ENCODE measurements at regions not wholly inside any gene's neighbourhood (a gene's known extent, or its start where the extent isn't known, plus 50 kb on each side); places are given as distances from the start of the nearest gene placed in this dataset.

DNA sequence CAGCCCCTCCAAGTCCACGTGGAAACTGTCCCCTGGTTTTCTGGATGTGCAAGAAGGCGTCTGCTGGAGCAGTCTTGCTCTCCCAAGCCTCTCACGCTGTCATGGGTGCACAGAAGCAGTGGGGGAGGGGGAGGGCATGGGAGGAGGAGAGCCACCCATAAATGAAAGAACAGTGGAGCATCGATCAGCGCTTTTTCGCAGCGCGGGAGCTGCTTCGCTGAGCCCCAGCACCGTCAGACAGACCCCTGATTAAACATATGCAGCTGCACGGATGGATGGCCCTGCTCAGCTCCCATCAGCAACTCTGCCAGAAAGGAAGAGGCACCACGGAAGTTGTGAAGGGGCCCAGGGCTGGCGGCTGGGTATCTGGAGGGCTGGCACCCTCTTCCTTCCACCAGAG is 264.9 kb downstream of the UQCRFS1 start:
- DNase-seq (ENCODE audit: low read depth in 3 of 3, low spot score in 1 of 3), result no peak

DNA sequence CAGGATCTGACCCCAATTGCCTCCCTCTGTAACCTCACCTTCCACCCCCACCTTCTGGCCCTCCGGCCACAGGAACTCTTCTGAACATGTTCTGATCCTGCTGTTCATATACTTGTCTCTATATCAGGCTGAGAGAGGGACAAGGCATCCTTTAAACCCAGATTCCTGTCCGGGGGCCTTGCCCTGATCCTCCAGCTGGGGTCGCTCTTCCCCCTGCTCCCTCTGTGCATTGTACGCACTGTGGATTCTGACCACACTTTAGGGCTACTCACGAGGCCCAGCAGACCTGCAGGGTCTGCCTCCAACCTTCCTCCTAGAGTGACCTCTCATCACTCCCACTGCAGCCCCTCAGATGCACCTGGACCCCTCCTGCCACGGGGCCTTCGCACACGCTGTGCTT is 269.3 kb downstream of the UQCRFS1 start:
- DNase-seq (ENCODE audit: low read depth in 3 of 3, low spot score in 1 of 3), result no peak

DNA sequence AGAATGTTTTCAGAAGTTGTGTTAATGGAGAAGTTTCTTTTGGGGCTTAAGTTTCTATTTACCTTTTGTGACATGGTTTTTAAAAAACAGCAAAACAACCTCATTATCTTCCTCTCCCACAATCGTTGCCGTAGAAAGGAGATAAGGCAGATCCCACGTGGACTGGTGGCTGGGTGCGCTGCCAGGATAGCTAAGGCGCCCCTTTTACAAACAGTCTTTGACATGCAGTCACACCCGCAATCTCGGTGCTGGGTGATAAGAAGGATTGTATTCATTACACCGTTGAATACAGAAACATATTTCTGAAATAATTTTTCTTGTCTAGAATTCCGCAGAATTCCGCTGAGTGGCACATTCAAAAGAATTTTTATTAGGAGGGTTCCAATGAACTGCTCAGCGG is 271.1 kb downstream of the UQCRFS1 start:
- DNase-seq (ENCODE audit: low read depth in 3 of 3, low spot score in 1 of 3), result no peak

DNA sequence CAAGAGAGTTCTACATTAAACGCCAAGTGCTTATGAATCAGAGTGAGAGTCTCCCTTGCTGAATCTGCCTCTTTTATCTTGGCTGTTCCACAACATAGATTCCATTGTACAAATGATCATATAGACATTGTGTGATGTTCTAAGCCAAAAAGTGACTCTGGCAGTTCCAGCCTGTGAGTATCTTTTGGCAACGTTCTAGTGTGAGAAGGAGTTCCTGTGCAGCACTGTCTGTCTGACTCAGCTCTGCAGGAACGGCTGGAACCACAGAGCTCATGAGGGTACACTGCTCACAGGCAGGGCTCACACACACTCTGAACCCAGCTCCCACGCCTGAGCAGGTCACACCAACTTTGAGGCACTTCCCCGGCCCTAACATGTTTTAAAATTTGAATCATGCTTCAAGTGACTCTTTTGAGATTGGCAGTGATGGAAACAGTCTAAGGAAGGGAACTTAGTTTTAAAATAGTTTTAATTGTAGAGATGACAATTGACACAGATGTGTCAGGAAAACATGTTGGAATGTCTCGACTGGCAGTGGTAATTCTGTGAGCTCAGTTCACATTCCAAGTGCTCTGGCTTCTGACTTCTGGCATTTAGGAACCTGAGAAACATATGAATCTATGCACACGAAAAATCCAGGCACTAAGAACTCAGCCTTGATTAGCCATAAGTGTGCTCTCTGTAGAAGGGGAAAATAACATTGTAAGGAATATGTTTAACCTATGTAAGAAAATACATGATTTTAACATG is 272.0 kb downstream of the UQCRFS1 start:
- DNase-seq (ENCODE audit: low read depth in 3 of 3, low spot score in 1 of 3), result no peak

DNA sequence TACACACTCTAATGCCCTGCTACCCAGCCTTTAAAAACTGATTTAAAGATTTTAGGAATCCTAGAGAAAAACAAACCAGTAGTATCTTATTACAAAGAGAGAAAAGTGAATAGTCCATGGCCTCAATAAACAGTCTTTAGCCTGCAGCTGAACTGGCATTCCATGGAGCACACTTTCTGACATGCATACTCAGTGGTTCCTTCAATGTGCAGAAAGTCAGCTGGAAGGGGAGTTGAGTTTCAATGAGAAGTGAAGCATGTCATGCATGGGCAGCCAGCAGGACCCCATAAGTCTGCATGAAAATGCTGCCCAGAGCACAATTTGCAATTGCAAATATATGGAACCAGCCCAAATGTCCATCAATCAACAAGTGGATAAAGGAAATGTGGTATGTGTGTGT is 273.7 kb downstream of the UQCRFS1 start:
- no peak for DNase-seq (ENCODE audit: low read depth in 3 of 3, low spot score in 1 of 3)

DNA sequence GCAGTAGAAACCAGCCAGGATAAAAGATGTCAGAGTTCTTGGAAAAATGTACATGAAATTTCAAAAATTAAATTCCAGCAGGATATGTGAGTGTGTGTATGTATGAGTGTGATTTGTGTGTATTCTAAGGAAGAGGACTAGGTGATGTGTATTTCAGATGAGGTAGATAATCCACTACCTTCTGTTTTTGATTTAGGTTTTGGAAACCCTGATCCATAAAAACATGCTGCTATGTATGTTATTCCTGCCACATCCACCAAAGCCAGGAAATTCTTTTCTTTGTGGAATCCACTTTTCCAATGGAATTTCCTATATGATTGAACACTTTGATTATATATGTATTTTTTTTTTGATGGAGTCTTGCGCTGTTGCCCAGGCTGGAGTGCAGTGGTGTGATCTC is 276.9 kb downstream of the UQCRFS1 start:
- no peak for DNase-seq (ENCODE audit: low read depth in 3 of 3, low spot score in 1 of 3)

DNA sequence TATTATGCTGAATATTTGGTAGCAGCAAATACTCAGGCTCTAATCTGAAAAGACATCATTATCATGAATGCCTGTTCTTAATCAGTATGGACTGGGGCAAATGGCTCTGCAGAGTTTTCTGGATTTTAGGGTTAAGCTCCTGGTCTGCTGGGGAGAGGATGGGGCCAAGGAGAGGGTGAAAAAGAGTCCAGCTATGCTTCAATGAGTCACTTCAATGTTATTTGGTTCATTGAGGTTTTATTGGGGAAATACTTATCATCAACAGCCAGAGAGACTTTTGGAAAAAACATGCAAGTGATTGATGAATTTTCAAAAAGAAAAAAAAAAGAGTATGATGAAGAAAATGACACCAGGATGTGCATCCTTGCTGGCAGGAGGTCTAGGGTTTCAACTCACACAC is 278.3 kb downstream of the UQCRFS1 start:
- no peak for DNase-seq (ENCODE audit: low read depth in 3 of 3, low spot score in 1 of 3)

DNA sequence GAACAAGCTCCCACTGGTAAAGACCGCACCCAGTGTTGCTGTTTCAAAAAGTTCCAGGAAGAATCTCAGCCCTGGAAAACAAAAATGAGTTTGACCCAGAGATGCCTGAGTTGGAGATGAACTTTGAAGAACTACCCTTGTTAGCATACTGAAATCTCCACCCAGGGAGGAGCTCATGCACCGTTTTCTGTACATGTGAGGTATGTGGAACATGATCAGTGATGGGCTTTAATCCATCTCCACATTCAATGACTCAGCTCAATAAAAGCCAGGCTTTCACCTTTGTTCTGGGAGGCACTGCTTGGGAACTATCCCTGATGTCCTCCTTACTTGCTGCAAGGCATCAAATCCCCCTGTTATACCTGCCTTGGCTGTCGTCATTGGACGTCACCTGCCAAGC is 279.9 kb downstream of the UQCRFS1 start:
- no peak for DNase-seq (ENCODE audit: low read depth in 3 of 3, low spot score in 1 of 3)

DNA sequence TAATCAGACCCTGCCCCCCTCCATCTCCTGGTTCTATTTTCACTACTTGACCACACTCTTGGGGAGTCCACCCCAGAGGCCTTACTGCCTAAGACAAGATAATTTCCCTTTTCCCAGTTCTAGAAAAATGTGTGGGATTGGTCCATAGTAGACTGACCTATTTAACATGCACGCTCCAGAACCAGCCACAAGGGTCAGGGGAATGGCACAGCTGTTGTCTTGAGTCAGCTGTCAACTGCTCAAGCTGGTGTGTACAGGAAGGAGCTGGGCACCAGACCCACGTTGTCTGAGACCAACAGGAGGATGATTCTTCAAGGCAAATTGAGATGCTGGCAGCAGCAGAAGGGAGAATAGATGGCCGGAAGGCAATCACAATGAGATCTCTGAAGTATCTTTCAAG is 280.5 kb downstream of the UQCRFS1 start:
- no peak for DNase-seq (ENCODE audit: low read depth in 3 of 3, low spot score in 1 of 3)

DNA sequence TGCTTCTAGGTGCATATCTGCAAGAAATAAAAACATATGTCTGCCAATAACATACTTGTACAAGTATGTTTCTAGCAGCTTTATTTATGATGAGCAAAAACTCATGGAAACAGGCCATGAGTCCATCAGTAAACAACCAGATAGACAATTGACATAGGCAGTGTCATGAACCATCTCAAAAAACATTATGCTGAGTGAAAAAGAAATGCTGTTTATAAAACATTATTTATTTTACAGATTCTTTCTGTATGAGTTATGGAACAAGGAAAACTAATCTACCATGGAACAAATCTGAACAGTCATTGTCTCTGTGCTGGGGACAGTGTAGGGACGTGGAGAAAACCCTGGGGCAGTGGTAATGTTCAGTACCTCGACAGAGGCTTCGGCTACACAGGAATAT is 283.9 kb downstream of the UQCRFS1 start:
- no peak for DNase-seq (ENCODE audit: low read depth in 3 of 3, low spot score in 1 of 3)

DNA sequence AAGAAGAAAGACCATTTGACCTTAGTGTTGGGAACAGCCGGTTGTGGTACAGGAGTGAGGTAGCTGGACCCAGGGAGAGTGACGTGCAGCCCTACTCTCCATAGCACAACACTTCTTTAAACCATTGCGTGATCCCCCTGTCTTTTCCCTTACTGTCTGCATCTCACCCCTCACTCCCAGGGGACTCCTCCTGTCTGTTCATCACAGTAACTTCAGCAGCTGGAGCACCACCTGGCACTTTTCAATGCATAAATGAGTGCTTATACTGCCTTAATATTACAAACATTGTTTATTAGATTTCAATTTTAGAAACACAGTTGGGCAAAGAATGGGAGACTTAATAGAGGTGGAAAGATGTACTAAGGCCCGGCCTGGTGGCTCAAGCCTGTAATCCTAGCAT is 285.5 kb downstream of the UQCRFS1 start:
- DNase-seq (ENCODE audit: low read depth in 3 of 3, low spot score in 1 of 3), result no peak

DNA sequence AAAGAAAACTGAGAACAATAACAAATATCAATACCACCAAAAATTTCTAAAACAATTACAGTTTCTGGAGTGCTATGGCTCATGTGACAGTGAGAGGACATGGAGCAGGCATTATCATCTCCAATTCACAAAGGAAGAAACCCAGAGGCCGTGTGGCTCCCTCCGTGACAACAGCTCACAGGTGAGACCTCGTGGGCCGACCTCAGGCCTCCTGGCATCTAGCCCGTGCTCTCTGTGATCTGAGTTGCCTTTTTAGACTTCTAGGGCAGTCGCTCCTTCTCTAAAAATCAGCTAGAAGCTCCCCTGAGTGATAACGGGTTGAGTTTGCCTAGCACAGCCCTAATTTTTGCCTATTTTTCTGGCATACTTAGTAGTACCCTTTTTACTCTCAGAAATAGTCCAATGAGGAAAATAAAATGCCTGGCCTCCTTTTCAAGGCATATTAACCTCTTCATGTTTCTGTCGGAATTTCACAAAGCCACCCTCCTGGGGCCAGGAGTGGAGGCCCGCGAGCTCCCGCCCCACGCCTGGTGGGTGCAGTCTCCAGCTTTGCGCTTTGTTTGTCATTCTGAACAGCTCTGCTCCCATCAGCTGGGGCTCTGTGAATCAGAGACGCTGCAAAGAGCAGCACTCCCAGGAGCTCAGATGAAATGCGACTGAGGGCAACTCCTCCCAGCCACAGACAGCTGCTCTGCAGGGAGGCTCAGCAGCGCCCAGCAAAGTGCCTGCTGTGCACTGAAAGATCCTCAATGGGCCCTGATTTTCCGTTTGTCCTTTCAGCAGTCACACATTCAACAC is 292.5 kb downstream of the UQCRFS1 start:
- DNase-seq (ENCODE audit: low read depth in 3 of 3, low spot score in 1 of 3), result no peak

DNA sequence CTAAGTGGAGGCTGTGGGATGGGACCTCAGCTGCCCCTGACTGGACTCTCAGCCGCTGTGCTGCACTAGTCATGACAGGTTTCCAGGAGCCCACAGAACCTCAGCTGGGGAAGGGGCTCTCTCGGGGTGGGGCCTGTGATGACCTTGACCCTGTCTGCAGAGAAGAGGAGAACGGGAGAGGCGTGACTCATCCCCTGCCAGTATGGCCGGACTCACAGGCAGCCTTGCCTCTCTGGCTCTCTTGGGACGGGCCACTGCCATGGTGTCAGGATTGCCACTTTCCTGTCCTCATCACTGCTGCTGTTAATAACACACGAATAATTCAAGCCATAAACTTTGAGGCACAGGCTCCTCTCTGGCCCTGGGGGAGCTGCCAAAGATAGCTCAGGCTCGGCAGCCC is 295.3 kb downstream of the UQCRFS1 start:
- no peak for DNase-seq (ENCODE audit: low read depth in 3 of 3, low spot score in 1 of 3)

DNA sequence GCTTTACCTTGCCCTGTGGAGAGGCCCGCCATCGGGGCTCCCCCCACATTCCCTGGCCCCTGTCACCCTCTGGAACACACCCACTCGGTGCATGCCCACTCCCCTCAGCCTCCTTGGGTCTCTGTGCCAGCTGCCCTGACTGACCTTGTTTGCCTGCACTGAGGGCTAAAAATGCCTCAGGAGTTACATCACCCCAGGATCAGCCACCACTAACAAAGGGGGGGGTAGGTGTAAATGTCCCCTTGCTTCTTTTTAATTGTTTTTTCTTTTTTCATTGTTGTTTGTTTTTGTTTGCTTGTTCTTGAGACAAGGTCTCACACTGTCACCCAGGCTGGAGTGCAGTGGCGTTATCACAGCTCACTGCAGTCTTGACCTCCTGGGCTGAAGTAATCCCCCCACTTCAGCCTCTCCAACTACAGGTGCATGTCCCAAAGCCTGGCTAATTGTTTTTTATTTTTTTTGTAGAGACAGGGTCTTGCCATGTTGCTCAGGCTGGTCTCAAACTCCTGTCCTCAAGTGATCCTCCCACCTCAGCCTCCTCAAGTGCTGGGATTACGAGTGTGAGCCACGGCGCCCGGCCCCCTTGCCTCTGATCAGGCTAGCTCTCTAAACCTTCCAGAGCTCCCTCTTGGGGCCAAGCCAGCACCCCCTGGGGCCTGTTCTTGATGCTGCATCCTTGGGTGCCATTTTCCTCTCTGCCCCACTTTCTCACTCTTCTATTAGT is 297.1 kb downstream of the UQCRFS1 start:
- DNase-seq (ENCODE audit: low read depth in 3 of 3, low spot score in 1 of 3), result no peak

DNA sequence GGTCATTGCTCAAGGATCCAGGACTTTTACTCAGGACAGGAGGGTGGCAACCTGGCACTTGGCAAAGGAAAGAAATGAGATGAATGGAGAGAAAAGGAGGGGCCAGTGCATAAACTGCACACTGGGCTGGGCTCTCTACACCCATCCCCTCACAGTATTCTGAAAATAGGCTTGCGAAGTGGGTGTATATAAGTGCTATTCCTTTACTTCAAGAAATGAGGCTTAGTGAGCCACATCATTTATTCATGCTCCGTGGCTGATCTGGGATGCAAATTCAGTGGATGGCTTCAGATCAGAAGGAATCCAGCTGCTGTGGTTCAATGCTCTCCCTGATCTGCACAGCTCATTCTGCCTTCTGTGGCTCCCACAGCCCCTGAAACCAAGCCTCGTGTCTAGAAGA is 297.7 kb downstream of the UQCRFS1 start:
- no peak for DNase-seq (ENCODE audit: low read depth in 3 of 3, low spot score in 1 of 3)

DNA sequence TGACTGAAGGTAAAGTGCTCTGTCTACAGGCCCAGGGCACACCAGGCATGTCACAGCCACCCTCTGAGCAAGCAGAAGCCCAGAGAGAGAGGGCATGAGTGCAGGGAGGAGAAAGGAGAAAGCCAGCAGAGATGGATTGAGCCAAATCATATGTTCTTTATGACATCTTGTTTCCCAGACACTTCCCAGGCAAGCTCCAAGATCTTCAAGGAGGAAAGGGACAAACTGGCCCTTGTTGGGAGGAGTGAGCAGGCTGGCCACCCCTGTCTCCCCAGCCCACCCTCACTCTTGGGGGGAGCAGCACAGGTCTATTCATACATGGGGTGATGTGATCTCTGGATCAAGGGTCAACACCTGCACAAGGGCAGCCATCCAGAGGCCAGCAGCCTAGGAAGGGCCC is 298.8 kb downstream of the UQCRFS1 start:
- DNase-seq (ENCODE audit: low read depth in 3 of 3, low spot score in 1 of 3), result no peak

DNA sequence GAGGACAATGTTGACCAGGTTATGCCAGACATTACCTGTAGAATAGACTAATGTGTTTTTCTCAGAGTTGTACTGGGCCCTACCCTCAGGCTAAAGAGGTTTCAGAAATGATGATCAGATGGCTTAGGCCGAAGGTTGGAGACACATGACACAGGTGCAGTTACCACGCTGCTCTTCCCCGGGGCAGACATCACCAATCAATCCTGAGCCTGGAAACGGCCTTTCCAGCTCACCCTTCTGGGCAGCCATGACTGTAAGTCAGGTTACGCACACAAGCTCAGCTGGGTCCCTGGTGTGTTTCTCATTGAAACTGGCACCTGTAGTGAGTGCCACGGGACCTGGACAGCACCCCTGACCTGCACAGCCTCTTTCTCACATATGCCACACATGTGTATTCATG is 299.3 kb downstream of the UQCRFS1 start:
- no peak for DNase-seq (ENCODE audit: low read depth in 3 of 3, low spot score in 1 of 3)

DNA sequence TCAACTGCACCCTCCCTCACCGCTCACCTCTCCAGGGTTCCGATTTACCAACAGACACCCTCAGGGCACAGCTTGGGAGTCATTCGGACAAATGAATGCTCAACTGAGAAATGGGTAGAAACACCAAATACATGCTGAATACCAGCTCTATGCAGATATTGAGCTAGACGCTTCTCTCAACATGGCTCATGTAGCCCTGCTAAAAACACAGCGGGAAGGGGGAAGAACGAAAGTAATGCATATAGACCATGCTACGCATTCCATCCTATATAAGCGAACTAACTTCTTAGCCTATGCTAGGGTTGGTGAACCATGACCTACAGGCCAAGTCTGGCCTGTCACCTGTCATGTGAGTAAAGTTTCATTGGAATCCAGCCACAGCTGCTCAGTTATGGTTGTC is 304.0 kb downstream of the UQCRFS1 start:
- no peak for DNase-seq (ENCODE audit: low read depth in 3 of 3, low spot score in 1 of 3)

DNA sequence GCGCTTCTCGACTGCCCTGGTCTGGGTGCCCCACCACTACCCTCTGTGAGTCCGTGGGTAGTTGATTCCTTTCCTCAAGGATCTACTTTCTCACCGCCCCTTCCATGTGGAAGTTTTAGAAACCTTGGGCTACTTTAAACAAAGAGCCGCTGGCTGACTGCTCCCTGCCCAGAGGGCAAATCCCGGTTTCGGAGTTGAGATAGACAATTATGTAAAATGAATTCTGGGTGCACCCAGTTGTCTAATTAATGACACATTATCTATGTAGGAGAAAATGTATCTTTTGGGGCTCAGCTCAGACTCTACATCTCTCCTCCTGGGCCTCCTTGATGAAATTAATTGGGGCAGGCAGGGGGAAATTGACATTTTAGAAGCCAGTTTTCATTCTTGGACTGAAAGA is 305.4 kb downstream of the UQCRFS1 start:
- DNase-seq (ENCODE audit: low read depth in 3 of 3, low spot score in 1 of 3), result no peak

DNA sequence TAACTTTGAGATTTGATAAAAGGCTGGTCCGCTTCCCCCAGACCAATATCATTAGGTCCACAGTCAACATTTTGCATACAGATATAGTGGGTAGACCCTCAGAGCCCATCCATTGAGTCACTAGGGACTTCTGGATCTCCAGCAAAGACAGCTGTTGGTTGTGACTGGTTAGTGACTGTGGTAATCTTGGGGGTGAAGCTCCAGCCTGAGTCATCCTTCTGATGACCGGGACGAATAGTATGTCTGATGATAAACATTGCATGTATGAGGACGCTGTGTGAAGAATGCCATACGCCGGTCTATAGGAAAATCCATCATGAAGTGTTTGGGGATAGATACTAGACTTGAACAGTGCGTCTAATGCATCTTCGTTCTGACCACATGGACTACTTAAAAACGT is 307.0 kb downstream of the UQCRFS1 start:
- DNase-seq (ENCODE audit: low read depth in 3 of 3, low spot score in 1 of 3), result no peak

DNA sequence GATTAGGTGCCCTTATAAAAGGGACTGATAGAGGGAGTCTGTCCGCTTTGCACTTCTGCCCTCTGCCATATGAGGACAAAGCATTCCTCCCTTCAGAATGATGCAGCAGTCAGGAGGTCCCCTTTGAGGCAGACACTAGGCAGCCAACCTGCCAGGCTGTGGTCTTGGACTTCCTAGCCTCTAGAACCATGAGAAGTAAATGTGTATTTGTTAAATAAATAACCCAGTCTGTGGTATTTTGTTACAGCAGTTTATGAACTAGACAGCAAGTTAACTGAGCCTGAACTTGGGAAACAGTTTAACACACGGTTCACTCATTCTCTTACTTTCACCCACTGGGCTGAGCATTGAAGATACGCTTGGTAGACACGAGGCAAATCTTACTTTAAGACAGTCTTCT is 313.2 kb downstream of the UQCRFS1 start:
- DNase-seq (ENCODE audit: low read depth in 3 of 3, low spot score in 1 of 3), result no peak

DNA sequence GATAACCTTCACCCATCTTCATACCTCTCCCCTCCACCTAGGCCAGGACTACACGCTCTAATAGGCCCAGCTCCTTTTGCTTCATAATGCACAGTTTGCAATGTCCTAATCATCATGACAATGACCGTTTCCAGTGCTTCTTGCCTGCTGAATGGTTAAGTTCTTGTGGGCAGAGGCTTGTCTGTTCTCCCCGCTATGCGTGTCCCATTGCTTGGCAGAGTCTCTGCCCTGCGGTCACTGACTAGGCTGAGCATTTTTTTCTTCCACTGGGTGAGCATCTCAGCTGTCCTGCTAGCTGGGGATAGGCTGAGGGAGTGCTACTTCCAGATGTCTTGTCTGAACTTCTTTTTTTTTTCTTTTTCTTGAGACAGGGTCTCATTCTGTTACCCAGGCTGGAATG is 314.7 kb downstream of the UQCRFS1 start:
- DNase-seq (ENCODE audit: low read depth in 3 of 3, low spot score in 1 of 3), result no peak

Measured in stimulated activated CD4-positive, alpha-beta T cell treated with anti-CD3 and anti-CD28 coated beads, TNF-alpha, amount 100 ng/mL, for 1 hour (primary cell).